ENCODE measurements at regions not wholly inside any gene's neighbourhood (a gene's known extent, or its start where the extent isn't known, plus 50 kb on each side); places are given as distances from the start of the nearest gene placed in this dataset.

DNA sequence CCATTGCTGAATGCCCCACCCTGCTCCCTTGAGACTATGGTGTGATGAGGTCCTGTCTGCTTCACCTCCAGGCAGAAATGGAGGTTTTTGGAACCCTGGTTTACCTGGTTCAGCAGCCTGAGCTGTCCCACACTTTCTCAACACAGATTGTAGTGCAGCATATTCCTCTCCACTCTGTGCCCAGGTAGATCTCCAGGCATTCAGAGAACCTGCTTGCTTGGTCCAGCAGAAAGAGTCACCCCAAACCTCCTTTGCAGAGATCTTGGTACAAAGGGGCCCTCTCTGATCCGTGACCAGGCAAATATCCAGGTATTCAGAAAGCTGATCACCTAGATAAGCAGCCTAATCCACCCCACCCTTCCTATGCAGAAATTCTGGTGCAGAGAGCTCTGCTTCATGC is 1288.2 kb upstream of the CRIM1 start:
- Histone ChIP-seq H3K9me3 (ENCODE audit: control insufficient read depth, low read length) (no peaks in the 10 kb centered on the region), H3K27me3 (ENCODE audit: control insufficient read depth, insufficient read depth, low read length, poor library complexity, severe bottlenecking) (no peaks in the 10 kb centered on the region), H3K27ac (ENCODE audit: insufficient read depth, low read depth, low read length, poor library complexity, severe bottlenecking) (no peak overlapping the region), H3K36me3 (ENCODE audit: control insufficient read depth, insufficient read depth, low read length) (no peaks in the 10 kb centered on the region), H3K4me1 (ENCODE audit: control insufficient read depth, insufficient read depth, low read length) (no peaks in the 10 kb centered on the region), H3K4me3 (ENCODE audit: insufficient read depth, low read depth, low read length) (no peak overlapping the region)
- 96 to 97% methylated on average over 1 of the region's 1 CpG for WGBS, 2 experiments

DNA sequence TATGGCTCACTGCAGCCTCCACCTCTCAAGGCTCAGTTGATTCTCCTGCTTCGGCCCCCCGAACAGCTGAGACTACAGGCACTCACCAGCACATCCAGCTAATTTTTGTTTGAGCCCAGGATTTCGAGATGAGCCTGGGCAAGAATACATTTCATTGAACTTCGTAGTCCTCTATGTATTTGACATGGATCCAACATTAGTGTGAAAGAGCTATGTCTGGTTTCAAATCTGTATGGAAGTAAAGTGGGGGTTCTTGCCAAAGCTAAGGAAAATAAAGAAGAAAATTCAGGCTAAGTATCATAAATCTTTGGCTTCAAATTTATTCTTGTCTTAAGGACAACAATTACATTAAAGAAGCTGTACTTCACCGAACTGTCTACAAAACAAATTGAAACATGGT is 1291.7 kb upstream of the CRIM1 start:
- H3K27ac ChIP-seq (ENCODE audit: insufficient read depth, low read depth, low read length, poor library complexity, severe bottlenecking), result no peak overlapping the region
- no peak overlapping the region for H3K4me3 ChIP-seq (ENCODE audit: insufficient read depth, low read depth, low read length)
- WGBS, 2 experiments, result 89 to 92% methylated on average over 4 of the region's 5 CpGs
- H3K4me1 ChIP-seq (ENCODE audit: control insufficient read depth, insufficient read depth, low read length), result no peaks in the 10 kb centered on the region
- no peaks in the 10 kb centered on the region for H3K36me3 ChIP-seq (ENCODE audit: control insufficient read depth, insufficient read depth, low read length)
- H3K9me3 ChIP-seq (ENCODE audit: control insufficient read depth, low read length), result no peaks in the 10 kb centered on the region
- H3K27me3 ChIP-seq (ENCODE audit: control insufficient read depth, insufficient read depth, low read length, poor library complexity, severe bottlenecking), result no peaks in the 10 kb centered on the region

DNA sequence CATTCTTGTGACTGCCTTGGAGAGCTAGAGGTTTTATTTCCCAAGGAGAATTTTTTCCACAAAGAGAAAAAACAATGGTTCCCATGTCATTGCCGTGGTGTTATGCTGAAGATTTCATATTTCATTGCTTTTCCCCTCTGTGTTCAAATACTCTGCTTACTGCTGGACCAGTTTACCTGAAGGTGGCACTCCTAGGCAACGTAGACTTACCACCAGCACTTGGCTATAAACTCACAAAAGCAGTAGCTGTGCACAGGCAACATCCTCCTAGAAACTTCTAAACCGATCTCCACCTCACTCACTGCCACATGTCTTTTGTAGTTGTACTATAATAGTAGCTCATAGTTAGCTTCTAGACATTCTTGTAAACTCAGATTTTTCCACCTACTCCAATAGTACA is 1319.7 kb upstream of the CRIM1 start:
- H3K36me3 ChIP-seq (ENCODE audit: control insufficient read depth, insufficient read depth, low read length), result no peaks in the 10 kb centered on the region
- no peak overlapping the region for H3K27ac ChIP-seq (ENCODE audit: insufficient read depth, low read depth, low read length, poor library complexity, severe bottlenecking)
- no peak overlapping the region for H3K4me3 ChIP-seq (ENCODE audit: insufficient read depth, low read depth, low read length)
- no peaks in the 10 kb centered on the region for H3K27me3 ChIP-seq (ENCODE audit: control insufficient read depth, insufficient read depth, low read length, poor library complexity, severe bottlenecking)
- no peaks in the 10 kb centered on the region for H3K4me1 ChIP-seq (ENCODE audit: control insufficient read depth, insufficient read depth, low read length)
- WGBS, 2 experiments, result 91 to 96% methylated on average over 2 to 3 of the region's 3 CpGs
- H3K9me3 ChIP-seq (ENCODE audit: control insufficient read depth, low read length), result no peaks in the 10 kb centered on the region

DNA sequence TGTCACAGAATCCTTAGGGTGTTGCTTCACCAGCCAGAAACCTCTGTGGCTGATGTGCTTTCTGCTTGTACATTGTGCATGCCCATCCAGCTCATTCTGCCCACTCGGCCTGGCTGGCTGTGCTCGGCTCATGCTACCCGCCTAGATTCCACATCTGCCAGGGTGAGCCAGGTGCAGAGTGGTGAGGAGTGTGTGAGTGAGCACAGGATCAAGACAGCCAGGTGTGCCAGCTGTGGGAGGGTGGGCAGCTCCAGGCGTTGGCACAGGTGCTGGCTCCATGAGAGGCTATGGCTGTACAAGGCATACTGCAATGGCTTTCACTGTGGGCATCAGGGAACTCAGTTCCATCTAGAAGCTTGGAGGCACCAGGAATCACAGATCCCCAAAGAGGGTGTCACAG is 1321.8 kb upstream of the CRIM1 start:
- H3K9me3 ChIP-seq (ENCODE audit: control insufficient read depth, low read length), result no peaks in the 10 kb centered on the region
- H3K27me3 ChIP-seq (ENCODE audit: control insufficient read depth, insufficient read depth, low read length, poor library complexity, severe bottlenecking), result no peaks in the 10 kb centered on the region
- H3K36me3 ChIP-seq (ENCODE audit: control insufficient read depth, insufficient read depth, low read length), result no peaks in the 10 kb centered on the region
- 95 to 97% methylated on average over 4 of the region's 4 CpGs for WGBS, 2 experiments
- no peaks in the 10 kb centered on the region for H3K4me1 ChIP-seq (ENCODE audit: control insufficient read depth, insufficient read depth, low read length)
- no peak overlapping the region for H3K27ac ChIP-seq (ENCODE audit: insufficient read depth, low read depth, low read length, poor library complexity, severe bottlenecking)
- no peak overlapping the region for H3K4me3 ChIP-seq (ENCODE audit: insufficient read depth, low read depth, low read length)

DNA sequence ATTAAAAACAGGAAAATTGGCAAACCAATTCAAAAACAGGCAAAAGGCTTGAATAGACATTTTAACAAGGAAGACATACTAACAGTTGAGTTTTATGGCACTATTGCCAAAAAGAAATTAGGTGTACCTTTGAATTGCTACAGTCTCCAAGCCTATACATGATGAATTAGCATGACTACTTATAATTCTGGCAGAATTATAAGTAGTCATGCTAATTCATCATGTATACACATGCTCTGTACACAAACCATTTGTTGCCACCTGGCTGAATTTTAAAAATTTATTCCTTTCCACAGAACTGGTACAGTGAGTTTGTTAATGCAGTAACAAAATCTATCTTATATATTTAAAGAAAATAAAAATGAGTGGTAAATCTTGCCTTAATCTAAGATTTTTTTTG is 1332.0 kb upstream of the CRIM1 start:
- Histone ChIP-seq H3K4me3 (ENCODE audit: insufficient read depth, low read depth, low read length) (no peak overlapping the region), H3K36me3 (ENCODE audit: control insufficient read depth, insufficient read depth, low read length) (no peaks in the 10 kb centered on the region), H3K27me3 (ENCODE audit: control insufficient read depth, insufficient read depth, low read length, poor library complexity, severe bottlenecking) (no peaks in the 10 kb centered on the region), H3K9me3 (ENCODE audit: control insufficient read depth, low read length) (no peaks in the 10 kb centered on the region), H3K4me1 (ENCODE audit: control insufficient read depth, insufficient read depth, low read length) (no peaks in the 10 kb centered on the region), H3K27ac (ENCODE audit: insufficient read depth, low read depth, low read length, poor library complexity, severe bottlenecking) (no peak overlapping the region)

DNA sequence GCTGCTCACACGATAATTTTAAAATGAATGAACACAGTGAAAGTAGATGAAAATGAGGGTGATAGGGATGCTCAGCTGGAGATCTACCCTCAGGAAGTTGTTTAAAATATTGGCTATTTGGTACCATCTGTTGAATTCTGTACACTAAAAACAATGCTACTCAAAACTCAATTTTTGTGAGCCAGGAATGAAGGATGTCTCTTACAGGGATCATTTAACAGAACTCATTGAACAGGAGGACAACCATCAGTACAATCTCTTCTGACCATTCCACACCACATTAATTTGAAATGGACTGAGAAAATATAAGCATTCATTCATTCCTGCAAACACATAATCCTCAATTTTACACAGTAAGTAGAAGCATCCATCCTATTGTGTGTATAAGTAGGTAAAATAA is 1355.1 kb upstream of the CRIM1 start:
- Histone ChIP-seq H3K27me3 (ENCODE audit: control insufficient read depth, insufficient read depth, low read length, poor library complexity, severe bottlenecking) (no peaks in the 10 kb centered on the region), H3K36me3 (ENCODE audit: control insufficient read depth, insufficient read depth, low read length) (no peaks in the 10 kb centered on the region), H3K27ac (ENCODE audit: insufficient read depth, low read depth, low read length, poor library complexity, severe bottlenecking) (no peak overlapping the region), H3K4me1 (ENCODE audit: control insufficient read depth, insufficient read depth, low read length) (no peaks in the 10 kb centered on the region), H3K9me3 (ENCODE audit: control insufficient read depth, low read length) (no peaks in the 10 kb centered on the region), H3K4me3 (ENCODE audit: insufficient read depth, low read depth, low read length) (no peak overlapping the region)
- 92 to 97% methylated on average over 1 of the region's 1 CpG for WGBS, 2 experiments

DNA sequence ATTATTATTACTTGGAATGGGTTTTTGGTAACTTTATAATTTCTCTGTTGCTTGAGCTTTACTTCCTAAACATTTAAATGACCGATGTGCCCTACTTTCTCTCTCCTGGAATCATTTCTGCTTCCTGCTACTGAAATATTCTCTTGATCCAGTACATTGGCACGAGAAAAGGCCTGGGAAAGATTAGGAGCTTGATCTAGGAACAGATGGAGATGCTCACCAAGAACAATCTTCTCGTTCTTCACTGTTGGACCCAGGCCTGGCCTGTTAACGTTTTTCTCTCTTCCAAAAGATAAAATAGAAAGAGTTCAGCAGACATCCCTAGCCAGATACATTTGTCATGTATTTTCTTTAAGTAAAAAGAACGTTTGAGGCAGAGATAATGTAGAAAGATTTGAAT is 1356.8 kb upstream of the CRIM1 start:
- H3K4me3 ChIP-seq (ENCODE audit: insufficient read depth, low read depth, low read length), result no peak overlapping the region
- no peaks in the 10 kb centered on the region for H3K36me3 ChIP-seq (ENCODE audit: control insufficient read depth, insufficient read depth, low read length)
- WGBS, 2 experiments, result 85 to 86% methylated on average over 4 to 5 of the region's 5 CpGs
- H3K4me1 ChIP-seq (ENCODE audit: control insufficient read depth, insufficient read depth, low read length), result no peaks in the 10 kb centered on the region
- no peaks in the 10 kb centered on the region for H3K9me3 ChIP-seq (ENCODE audit: control insufficient read depth, low read length)
- no peak overlapping the region for H3K27ac ChIP-seq (ENCODE audit: insufficient read depth, low read depth, low read length, poor library complexity, severe bottlenecking)
- no peaks in the 10 kb centered on the region for H3K27me3 ChIP-seq (ENCODE audit: control insufficient read depth, insufficient read depth, low read length, poor library complexity, severe bottlenecking)

DNA sequence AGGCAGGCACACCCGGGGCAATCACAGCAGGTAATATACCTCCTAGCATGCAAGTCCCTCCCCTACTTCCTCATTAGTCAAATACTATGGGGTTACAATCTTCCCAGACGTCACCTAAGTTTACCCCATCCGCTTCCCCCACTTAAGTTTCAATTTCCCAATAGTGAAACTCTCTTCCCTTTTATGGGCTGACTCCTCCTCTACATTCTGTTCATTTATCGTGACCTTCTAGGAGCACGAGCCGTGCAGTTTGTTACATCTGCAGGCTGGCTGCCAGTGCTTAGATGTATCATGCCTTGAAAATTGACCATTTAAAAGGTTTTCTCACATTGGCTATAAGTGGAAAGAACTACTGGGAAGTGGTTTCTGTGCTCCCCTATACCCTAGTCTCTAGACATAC is 1357.8 kb upstream of the CRIM1 start:
- no peaks in the 10 kb centered on the region for H3K27me3 ChIP-seq (ENCODE audit: control insufficient read depth, insufficient read depth, low read length, poor library complexity, severe bottlenecking)
- H3K27ac ChIP-seq (ENCODE audit: insufficient read depth, low read depth, low read length, poor library complexity, severe bottlenecking), result no peak overlapping the region
- no peaks in the 10 kb centered on the region for H3K9me3 ChIP-seq (ENCODE audit: control insufficient read depth, low read length)
- no peaks in the 10 kb centered on the region for H3K36me3 ChIP-seq (ENCODE audit: control insufficient read depth, insufficient read depth, low read length)
- H3K4me1 ChIP-seq (ENCODE audit: control insufficient read depth, insufficient read depth, low read length), result no peaks in the 10 kb centered on the region
- H3K4me3 ChIP-seq (ENCODE audit: insufficient read depth, low read depth, low read length), result no peak overlapping the region
- WGBS, 2 experiments, result 89 to 92% methylated on average over 6 of the region's 6 CpGs

DNA sequence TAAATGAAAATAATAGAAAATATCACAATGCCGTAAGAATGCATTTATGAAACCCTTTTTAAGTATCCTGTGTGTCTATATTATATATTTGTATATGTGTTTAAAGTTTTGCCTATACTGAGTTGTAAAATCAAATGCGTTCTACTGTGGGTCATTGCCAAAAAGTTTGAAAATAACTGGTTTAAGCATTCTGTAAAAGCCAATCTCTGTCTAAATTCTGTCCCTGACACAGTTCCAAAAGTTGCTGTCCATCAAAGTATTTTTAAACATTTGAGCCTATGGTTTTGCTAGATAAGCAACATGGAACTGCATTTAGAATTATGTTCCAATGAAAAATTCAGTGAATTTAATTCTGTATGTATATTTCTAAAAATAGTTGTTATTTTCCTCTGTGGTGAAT is 1360.4 kb upstream of the CRIM1 start:
- Histone ChIP-seq H3K9me3 (ENCODE audit: control insufficient read depth, low read length) (no peaks in the 10 kb centered on the region), H3K4me3 (ENCODE audit: insufficient read depth, low read depth, low read length) (no peak overlapping the region), H3K4me1 (ENCODE audit: control insufficient read depth, insufficient read depth, low read length) (no peaks in the 10 kb centered on the region), H3K36me3 (ENCODE audit: control insufficient read depth, insufficient read depth, low read length) (no peaks in the 10 kb centered on the region), H3K27ac (ENCODE audit: insufficient read depth, low read depth, low read length, poor library complexity, severe bottlenecking) (no peak overlapping the region), H3K27me3 (ENCODE audit: control insufficient read depth, insufficient read depth, low read length, poor library complexity, severe bottlenecking) (no peaks in the 10 kb centered on the region)
- WGBS, 2 experiments, result 80 to 94% methylated on average over 1 of the region's 2 CpGs

DNA sequence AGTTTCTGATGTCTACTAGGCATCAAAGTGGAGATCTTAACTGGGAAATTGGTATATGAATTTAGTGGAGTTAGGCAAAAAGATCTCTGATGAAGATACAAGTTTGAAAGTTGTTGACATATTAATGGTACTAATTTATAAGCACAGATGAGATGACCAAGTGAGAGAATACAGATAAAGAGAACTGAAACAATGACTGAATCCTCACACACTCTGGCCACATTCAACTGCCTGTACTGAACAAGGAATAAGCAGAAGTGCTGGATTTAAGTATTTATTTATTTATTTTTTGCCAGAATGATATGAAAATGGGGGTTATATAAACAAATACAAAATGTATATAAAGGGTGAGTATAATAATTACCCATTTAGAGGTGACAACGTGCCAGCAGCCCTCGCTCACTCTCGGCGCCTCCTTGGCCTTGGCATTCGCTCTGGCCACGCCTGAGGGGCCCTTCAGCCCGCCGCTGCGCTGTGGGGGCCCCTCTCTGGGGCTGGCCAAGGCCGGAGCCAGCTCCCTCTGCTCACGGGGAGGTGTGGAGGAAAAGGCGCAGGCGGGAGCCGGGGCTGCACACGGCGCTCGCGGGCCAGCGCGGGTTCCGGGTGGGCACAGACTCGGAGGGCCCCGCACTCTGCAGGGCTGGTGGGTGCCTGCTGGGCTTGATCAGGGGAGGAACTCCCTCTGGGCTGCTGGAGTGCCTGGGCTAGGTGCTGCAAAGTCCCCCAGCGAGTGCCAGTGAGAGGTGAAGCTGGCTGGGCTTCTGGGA is 1363.9 kb upstream of the CRIM1 start:
- no peak overlapping the region for H3K27ac ChIP-seq (ENCODE audit: insufficient read depth, low read depth, low read length, poor library complexity, severe bottlenecking)
- WGBS, 2 experiments, result 95 to 96% methylated on average over 24 of the region's 24 CpGs

DNA sequence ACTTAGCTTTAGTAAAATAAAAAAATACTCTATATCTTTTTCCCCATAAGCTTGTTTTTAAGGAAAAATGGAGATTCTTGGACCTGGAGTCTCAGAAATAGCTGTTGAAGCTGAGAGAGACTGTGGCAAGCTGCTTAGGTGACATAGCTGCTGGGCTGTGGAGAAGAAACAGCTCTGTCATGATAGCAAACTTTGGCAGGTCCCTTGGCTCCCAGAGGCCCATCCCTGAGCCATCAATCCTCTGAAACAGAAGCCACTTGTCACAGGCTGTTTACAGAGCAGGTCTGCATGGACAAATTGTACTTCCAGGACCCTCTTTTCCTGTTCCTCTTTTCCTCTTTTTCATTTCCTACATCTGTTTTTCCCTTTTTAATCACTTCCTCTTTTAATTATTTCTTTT is 1370.1 kb upstream of the CRIM1 start:
- H3K36me3 ChIP-seq (ENCODE audit: control insufficient read depth, insufficient read depth, low read length), result no peaks in the 10 kb centered on the region
- no peaks in the 10 kb centered on the region for H3K27me3 ChIP-seq (ENCODE audit: control insufficient read depth, insufficient read depth, low read length, poor library complexity, severe bottlenecking)
- H3K4me1 ChIP-seq (ENCODE audit: control insufficient read depth, insufficient read depth, low read length), result no peaks in the 10 kb centered on the region
- H3K9me3 ChIP-seq (ENCODE audit: control insufficient read depth, low read length), result no peaks in the 10 kb centered on the region
- H3K27ac ChIP-seq (ENCODE audit: insufficient read depth, low read depth, low read length, poor library complexity, severe bottlenecking), result no peak overlapping the region
- H3K4me3 ChIP-seq (ENCODE audit: insufficient read depth, low read depth, low read length), result no peak overlapping the region

More for the DNA sequence above, 1363.9 kb upstream of the CRIM1 start:
- Histone ChIP-seq H3K4me1 (ENCODE audit: control insufficient read depth, insufficient read depth, low read length) (no peaks in the 10 kb centered on the region), H3K9me3 (ENCODE audit: control insufficient read depth, low read length) (no peaks in the 10 kb centered on the region), H3K4me3 (ENCODE audit: insufficient read depth, low read depth, low read length) (no peak overlapping the region), H3K27me3 (ENCODE audit: control insufficient read depth, insufficient read depth, low read length, poor library complexity, severe bottlenecking) (no peaks in the 10 kb centered on the region), H3K36me3 (ENCODE audit: control insufficient read depth, insufficient read depth, low read length) (no peaks in the 10 kb centered on the region)

Measured in ectodermal cell (in vitro differentiated cells).